HS-5 (cell line): ENCODE measurements at regions not wholly inside any gene's neighbourhood (a gene's known extent, or its start where the extent isn't known, plus 50 kb on each side); places are given as distances from the start of the nearest gene placed in this dataset.
A peak's percentile ranks its signal among the peaks of the same experiment; 100 is the strongest.

ENCODE experiments used
- DNase-seq: peaks from one replicate; pipeline ENCODE4 v3.0.0-alpha.2; 2012; ENCODE audit warnings: low read depth

DNA sequence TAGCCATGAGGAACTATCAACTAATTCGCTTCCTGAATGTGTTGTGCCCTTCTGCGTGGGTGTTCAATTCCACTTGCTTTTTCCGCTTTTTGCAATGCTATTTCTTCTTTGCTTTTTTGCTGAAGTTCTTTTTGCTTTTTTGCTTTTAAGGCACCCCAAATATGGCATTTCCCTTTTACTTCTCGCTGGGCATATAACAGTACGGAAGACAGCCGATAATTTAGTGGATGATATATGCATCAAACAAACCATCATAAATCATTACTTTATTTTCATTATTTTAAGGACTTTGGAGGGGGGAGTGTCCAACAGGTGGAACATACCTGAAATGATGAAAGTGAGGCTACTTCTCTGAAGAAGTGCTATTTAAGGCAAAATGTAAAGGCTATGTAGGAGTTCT is 277.0 kb upstream of the MTPN start:
- DNase-seq = no peak

DNA sequence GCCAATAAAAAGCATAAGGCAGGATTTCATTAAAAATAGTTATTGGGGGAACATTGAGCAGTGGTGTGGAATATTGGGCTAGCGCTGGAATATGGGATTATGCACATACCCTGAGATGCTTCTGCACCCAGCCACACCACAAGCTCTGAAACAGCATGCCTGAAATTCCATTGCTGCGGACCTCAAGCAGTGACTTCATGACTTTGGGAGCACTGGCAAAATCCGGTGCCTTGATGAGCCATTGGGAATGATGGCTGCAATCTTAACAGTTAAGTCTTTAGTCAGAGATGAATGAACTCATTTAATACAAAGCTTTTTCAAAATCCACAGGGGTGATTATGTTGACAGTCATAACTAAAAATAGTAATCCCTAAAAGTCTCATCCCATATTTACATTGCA is 274.7 kb upstream of the MTPN start:
- peak; percentile 78 for DNase-seq

DNA sequence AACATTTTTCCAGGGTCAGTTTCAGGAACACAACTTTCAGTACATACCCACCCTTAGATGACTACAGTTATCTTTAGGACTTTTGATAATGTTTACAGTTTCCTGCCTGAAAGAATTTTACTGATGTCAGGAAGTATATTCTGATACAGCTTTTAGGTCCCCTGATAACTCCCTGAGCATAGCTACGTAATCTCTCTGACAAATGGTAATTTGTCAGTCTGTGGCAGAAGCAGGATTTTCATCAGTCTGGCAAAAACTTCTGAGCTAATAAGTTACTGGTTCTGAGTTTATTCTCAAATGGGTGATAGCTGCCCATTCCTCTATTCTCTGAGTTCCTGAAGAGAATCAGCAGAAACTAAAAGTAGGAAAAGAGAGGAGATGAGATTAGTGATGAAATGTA is 270.1 kb upstream of the MTPN start:
- no peak for DNase-seq

DNA sequence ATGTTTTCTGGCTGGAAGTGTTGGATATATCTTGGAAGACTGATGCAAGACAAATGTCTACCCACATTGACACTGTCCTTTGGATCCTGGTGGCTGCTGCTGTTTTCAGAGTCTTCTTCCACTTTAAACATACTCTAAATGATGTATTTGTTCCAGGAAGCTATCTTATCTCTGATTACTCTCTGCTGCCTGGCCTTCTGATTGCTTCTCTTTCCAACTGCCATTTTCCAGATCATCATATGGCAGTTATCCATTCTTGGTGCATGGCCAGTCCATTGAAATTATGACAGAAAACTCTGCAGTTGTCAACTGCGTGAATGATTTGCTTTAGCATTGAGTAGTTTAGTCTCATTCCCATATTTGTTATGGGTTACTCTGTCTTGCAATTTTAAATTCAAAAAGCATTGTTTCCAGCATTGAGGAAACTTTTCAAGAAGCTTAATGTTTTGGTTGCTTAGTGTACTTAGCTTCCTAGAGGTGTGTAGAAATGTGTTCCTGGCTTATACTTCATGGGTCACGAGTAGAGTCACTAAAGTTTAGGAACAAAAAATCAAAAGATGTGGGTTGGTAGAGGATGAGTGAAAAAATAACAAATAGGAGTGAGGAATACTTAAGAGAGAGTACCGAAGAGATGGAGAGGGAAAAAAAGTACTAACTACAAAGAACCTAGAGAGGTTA is 268.3 kb upstream of the MTPN start:
- no peak for DNase-seq

DNA sequence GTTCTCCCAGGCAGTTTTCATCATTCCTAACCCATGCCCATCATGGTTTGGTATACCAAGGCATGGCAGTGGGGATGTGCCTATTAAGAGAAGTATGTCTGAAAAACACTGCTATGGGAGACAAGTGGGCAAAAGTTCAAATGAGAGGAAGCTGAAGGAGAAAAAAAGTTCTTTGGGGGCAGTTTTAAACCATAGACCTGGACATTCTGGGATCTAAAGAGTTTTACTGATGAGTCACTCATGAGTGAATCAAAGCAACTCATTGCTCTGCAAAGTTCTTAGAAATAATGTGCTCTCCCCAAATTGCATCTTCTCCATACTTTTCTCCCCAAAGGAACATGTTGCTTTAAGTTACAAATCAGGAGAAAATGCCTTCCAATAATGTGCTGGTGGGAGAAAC is 256.9 kb upstream of the MTPN start:
- no peak for DNase-seq

DNA sequence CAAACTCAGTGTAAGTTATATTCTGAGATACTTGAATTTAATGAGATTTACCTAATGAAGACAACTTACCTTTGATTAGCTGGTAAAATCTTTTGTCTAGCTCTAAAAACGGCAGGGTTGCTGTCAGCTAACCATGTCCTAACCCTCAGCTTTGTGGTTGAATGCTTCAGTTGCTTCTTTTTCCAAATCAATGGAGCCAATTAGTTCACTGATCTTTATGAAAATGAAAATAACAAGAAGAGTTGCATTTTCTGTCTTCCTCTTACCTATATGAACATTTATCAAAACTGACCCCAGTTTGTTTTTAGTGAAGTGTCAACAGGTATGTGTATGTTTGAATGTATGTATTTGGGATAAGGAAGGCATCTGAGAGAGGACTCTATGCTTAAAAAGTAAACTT is 253.1 kb upstream of the MTPN start:
- no peak for DNase-seq

DNA sequence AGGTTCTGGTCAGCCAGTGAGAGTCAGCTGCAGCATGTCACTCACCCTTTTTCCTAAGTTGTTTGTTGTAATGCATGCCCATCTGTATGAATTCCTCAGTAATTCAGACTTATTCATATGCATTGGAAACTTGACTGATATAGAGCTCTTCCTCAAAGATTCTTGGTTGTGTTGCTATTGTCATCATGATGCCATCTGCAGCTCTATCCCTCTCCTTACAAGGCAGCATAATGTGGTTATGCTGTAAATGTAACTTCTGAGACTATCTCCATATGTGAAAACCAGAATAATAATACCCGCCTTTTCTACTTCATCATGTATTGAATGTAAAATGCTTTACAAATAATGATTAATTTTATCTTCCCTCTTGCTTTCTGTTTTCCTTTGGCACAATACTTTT is 252.6 kb upstream of the MTPN start:
- DNase-seq = no peak

DNA sequence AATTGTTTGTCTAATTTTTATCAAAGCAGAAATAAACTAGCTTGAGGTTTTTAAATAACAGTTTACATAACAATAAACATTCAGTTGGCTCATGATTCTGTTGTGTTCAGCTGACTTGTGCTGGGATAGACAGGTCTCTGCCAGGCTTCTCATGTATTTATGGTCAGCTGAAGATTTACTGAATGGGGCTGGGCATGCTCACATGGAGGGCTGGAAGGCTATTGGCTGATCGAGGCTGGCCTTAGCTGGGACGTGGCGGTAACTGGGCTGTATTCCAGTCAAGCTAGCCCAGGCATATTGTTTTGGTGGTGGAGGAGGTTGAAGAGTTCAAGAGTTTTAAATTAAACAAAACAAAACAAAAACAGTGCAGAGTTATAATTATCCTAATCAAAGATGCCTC is 251.0 kb upstream of the MTPN start:
- no peak for DNase-seq

DNA sequence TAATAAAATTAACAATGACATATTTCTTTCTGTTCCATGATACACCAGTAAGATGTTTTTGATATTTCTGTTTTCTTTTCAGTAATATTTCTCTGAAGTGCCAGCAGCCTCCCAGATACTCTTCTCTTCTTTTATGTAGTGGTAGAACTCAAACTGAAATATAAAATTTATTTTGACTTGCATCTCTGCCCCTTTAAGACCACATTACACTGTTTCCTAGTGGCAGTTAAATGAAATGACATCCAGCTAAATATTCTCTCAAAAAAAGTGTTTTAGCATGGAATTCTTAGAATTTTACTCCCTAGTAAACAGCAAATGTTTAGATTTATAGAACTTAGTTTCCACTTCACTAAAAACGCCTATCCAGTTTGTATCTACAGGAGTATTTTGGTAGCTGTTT is 237.2 kb upstream of the MTPN start:
- DNase-seq = no peak

DNA sequence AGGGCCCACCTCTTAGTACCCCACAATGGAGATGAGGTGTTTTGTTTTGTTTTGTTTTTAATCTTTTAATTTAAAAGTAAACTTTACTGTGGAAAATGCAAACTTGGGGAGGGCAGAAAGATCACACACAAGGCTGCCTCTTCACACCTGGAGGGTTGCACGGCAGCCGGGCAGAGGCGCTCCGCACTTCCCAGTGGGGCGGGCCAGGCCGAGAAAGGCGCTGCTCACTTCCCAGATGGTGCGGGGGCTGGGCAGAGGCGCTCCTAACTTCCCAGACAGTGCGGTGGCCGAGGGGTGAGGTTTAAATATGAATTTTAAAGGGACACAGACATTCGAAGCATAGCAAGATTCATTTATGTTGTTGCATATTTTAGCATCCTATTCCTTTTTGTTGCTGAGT is 235.9 kb upstream of the MTPN start:
- no peak for DNase-seq

DNA sequence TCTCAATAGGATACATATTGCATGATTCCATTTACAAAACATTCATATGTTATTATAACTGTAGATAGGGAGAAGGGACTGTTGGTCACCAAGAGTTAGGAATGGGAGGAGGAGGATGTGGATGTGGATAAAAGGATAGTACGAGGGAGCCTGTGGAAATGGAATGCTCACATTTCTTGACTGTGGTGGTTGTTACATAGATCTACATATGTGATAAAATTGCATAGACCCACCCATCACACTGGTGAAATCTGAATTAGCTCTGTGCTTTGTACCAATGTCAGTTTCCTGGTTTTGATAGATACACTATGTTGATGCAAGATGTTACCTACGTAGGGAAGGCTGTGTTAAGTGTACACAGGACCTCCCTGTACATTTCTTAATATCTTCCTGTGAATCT is 233.5 kb upstream of the MTPN start:
- DNase-seq = no peak

DNA sequence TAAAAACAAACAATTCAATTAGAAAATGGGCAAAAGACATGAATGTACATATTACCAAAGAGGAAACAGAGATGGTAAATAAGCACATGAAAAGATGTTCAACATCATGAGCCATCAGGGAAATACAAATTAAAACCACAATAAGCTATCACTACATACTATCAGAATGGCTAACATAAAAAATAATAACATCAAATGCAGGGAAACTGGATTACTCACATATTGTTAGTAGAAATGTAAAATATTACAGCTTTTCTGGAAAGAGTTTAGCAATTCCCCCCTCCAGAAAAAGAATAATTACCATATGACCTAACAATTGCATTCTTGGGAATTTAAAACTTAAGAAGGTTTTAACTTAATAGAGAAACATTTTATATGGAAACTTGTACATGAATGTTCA is 232.9 kb upstream of the MTPN start:
- DNase-seq = no peak

DNA sequence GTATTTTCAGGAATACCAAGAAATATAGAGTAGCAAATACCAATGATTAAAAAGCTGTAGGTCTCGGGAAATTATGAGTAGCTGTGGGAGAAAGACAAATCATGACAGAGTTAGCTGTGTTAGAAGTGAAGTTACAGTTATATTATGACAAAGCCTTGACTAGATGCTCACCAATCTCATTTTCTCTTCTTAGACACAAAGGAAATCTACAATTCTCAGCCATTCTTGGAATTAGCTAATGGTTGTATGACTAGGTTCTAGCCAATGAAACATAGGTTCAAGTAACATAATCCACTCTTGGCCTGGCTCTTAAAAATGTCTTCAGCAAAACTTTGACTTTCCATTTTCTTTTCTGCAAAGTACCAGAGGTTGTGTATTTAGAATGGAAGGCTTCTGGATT is 228.8 kb upstream of the MTPN start:
- no peak for DNase-seq

DNA sequence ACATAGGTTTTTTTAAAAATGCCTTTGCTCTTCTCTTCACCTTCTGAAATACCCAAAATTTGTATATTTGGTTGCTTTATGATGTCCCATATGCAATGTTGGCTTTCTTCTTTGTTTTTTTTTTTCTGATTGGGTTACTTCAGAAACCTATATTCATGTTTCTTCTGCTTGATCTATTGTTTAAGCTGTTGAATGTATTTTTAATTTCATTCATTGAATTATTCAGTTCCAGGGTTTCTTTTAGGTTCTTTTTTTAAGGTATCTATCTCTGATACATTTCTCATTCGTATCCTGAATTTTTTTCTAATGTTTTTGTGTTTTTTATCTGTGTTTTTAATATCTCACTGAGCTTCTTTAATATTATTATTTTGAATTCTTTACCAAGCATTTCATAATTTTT is 221.0 kb upstream of the MTPN start:
- no peak for DNase-seq

DNA sequence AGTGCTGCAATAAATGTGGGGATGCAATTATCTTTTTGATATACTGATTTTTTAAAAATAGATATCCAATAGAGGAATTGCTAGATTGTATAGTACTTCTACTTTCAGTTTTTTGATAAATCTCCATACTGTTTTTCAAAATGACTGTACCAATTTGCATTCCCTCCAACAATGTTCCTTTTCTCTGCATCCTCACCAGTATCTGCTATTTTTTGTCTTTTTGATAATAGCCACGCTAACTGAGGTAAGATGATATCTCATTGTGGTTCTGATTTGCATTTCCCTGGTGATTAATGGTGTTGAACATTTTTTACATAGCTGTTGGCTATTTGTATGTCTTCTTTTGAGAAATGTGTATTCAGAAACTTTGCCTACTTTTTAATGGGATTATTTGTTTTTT is 217.7 kb upstream of the MTPN start:
- DNase-seq = no peak

DNA sequence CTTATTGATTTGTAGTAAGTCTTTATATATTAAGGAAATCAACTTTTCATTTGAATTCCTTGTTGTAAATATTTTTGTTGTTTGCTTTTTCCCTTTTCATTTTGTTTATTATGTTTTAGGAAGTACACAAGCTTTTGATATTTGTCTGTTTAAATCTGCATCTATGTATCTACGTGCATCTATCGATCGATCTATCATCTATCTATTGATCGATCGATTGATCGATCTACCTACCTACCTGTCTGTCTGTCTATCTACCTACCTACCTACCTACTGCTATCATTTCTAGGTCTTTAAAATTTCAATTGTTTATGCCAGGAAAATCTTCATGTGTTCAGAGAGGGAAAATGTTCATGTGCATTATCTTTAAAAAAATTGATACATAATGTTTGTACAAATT is 216.8 kb upstream of the MTPN start:
- DNase-seq = no peak

DNA sequence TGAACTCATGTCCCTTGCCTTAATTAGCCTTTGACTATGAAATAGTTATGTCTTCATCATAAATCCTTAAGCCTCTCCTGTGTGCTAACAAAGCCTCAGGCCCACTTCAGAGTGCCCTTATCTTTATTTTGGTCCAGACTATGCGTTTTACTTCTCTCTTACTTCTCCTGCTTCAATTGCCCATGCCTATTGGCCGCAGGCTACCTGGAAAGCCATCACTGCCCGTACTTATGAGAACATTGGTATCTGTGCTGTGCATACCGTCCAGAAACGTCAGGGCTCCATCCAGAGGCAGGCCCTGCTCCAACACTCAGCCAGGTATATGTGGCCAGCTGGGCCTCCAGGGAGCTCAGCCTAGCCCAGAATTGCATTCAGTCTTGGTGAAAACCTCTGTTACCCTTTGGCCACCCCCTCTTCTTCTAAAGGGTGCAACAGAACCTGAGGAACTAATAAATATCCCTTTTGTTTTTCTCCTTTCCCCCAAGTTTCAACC is 212.4 kb upstream of the MTPN start:
- DNase-seq = no peak

DNA sequence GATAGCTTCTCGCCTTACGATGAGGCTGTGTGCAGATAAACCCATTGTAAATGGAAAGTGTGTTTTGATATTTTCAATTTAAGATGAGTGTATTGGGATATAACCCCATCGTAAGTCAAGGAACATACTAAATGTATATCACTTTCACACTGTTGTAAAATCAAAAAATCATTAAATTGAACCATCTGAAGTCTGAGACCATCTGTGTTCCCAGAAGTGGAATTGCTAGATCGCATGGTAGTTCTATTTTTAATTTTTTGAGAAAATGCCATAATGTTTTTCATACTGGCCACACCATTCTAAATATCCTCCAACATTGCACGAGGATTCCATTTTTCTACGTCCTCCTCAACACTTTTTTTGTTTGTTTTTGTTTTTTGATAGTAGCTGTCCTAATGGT is 209.1 kb upstream of the MTPN start:
- DNase-seq = no peak

DNA sequence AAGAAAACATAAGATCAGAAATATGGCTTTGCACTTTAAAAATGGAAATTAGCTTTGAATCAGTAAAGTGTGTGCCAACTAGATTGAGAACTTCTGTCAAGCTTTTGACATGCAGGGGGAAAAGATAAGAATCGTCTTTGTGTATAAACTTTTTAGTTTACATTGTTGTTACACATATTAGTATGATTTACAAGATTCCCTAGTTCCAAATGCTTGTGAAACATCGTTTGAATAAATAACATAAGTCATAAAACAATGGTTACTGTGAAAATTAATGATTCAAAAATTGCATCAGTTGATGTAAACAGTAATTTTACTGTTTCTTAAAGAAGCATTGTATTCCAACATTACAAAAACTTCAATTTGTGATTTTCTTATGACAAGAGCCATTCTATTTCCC is 207.6 kb upstream of the MTPN start:
- DNase-seq = no peak

DNA sequence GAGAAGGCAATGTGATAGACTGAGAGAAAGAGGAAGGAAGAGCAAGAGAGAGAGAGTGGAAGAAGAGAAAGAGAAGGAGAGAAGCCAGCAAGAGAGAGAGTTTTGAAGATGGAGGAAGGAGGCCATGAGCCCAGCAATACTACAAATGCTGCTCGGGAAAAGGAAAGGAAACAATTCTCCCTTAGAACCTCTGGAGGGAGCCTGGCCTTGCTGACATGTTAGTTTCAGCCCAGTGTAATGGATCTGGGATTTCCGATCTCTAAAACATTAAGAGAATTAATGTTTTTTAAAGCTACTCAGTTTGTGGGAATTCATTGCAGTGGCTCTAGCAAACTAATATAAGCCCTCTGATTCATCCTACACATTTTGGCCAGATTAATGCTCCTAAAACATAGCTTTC is 206.8 kb upstream of the MTPN start:
- no peak for DNase-seq

DNA sequence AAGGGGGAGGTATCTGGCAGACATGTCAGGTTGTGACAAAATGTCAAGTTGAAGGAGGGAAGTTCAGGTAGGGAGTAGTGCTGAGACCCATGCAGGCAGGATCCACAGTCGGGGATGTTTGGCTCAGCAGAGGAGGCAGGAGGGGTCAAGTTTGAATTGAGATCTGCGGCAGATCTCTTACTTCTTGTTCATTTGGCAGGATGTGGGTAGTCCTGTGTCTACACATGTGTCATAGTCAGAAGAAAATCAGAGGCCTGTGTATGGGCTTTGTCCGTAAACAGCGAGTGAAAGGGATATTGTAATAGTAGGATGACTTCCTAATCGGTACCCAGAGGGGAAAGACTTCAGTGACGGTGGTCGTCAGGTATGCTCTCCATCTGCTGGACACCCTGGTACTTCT is 203.8 kb upstream of the MTPN start:
- DNase-seq = no peak

DNA sequence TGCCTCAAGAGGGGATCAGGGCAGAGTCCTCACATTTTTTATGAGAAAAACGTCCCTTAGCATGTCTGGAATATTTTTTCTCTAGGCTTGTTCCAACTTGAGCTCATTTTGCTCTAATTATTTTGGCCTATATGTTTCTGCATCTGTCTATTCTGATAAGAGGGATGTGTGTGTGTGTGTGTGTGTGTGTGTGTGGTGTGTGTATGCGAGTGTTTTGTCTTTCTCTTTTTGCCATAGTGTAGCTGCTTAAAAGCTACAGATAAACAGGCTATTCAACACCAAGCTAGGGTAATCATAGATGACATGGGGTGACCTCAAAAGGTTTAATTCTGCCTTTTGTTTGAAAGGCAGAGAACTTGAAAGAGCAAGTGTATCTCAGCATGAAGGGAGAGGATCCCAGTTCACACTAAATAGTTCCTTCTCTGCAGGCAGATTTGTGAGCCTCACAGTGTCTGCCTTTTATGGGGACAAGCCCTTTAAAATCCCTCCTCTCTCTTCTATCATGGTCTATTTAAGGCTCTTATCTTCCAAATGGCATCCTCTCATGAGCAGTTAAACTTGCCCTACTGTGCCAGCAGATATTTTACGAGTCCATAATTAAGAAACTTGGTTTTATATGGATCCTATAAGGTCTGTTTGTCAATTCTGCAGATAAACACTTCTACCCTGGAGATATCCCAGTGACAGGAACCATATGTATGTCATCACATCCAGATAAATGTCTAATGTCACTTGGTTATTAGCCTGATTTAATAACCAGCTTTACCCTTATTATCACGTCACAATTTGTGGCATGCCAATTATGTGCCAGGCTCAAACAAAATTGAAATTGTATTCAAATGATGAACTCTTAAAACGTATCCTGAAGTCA is 202.9 kb upstream of the MTPN start:
- no peak for DNase-seq

DNA sequence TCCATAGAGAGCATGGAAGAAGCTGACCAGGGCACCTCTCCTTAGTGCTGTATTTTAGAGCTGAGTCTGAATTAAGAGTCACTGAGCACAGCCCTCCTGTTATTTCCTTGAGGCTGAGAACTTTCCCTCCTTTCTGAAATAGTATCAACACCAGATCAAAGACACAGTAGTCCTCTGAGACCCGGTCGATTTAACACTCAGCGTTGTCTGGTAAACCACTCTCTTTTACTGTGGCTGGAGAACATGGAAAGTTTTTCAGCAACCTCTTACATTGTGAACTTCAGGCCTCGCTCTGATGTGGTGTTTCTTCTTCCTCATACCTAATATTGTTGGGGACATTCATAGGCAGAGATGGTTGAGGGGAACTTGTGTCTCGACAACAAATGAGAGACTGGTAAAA is 202.0 kb upstream of the MTPN start:
- DNase-seq = no peak
